HepG2 (cell line): ENCODE measurements at regions not wholly inside any gene's neighbourhood (a gene's known extent, or its start where the extent isn't known, plus 50 kb on each side); places are given as distances from the start of the nearest gene placed in this dataset.

ENCODE experiments used
- ATAC-seq: fragments of 200-7000 bp; cut with Tn5 transposase; 3 replicates; pipeline ENCODE4 v1.9.1; 2020; ENCODE audit warnings: mild to moderate bottlenecking, moderate library complexity
- BruUV-seq: library from RNA; stranded (reverse); fragments of 400-500 nt; replicated peaks from 2 replicates; lab custom pipeline; 2021; lab: Mats Ljungman, UMichigan
- CTCF ChIA-PET: fragments of 300-600 bp; formaldehyde crosslinking; extraction: SDS; loops from one replicate; lab custom pipeline; 2021; ENCODE audit warnings: low total read pairs, inconsistent platforms, low intra/inter-chr PET ratio; lab: Yijun Ruan, JAX
- POLR2A ChIA-PET: fragments of 350-600 bp; sonication (Branson Sonifier 250); formaldehyde crosslinking; loops from one replicate; lab custom pipeline; 2020; ENCODE audit warnings: antibody characterized with exemption, inconsistent platforms; lab: Yijun Ruan, JAX
- DNase-seq: peaks from one replicate; pipeline ENCODE4 v3.0.0-alpha.2; 2015; ENCODE audit warnings: low spot score
- FAIRE-seq: peaks from 3 replicates; lab custom pipeline; 2011; peaks lifted over from hg19 to GRCh38; lab: Jason Lieb, UNC
- H2AFZ ChIP-seq: one replicate; pipeline ENCODE4 v1.6.1; 2011; ENCODE audit warnings: low read length, inconsistent platforms
- H3K27ac ChIP-seq: fragments of 300-600 bp; 3 replicates; pipeline ENCODE4 v1.8.0; 2011; ENCODE audit warnings: mixed run types, mild to moderate bottlenecking, mixed read lengths, low read length, inconsistent platforms; ENCODE audit not compliant: insufficient read depth; ENCODE audit errors: extremely low read length
- H3K27me3 ChIP-seq, 2 experiments: fragments of 200-600 bp in 1 of 2; 2 replicates in 1 of 2; 3 replicates in 1 of 2; pipeline versions ENCODE4 v1.6.0 to v1.8.0; 2011; ENCODE audit warnings: low read length in 2 of 2, mild to moderate bottlenecking in 2 of 2, moderate library complexity in 2 of 2, inconsistent platforms in 1 of 2; ENCODE audit not compliant: insufficient read depth in 2 of 2, control insufficient read depth in 1 of 2
- H3K36me3 ChIP-seq, 2 experiments: fragments of 200-600 bp in 1 of 2; replicated peaks in 1 of 2; 2 replicates in 1 of 2; 3 replicates in 1 of 2; pipeline versions ENCODE4 v1.5.1 to v1.8.0; 2011; ENCODE audit warnings: low read length in 2 of 2, inconsistent platforms in 1 of 2; ENCODE audit not compliant: insufficient read depth in 2 of 2, control insufficient read depth in 1 of 2
- H3K4me1 ChIP-seq: 2 replicates; pipeline ENCODE4 v1.5.1; 2012; ENCODE audit warnings: low read length, inconsistent platforms; ENCODE audit not compliant: insufficient read depth
- H3K4me2 ChIP-seq: 2 replicates; pipeline ENCODE4 v1.6.0; 2011; ENCODE audit warnings: low read depth, low read length, inconsistent platforms
- H3K4me3 ChIP-seq, 3 experiments: fragments of 200-600 bp in 1 of 3; sonication (generic), shearing (Covaris generic) in 1 of 3; replicated peaks in 1 of 3; 2 replicates each; pipeline ENCODE4 v1.5.1; 2011 to 2016; ENCODE audit warnings: low read length in 3 of 3, inconsistent platforms in 2 of 3, low read depth in 2 of 3, mild to moderate bottlenecking in 2 of 3, control low read depth in 1 of 3, mixed read lengths in 1 of 3; ENCODE audit not compliant: insufficient read depth in 1 of 3
- H3K79me2 ChIP-seq: one replicate; pipeline ENCODE4 v1.6.1; 2011; ENCODE audit warnings: low read length, inconsistent platforms; ENCODE audit not compliant: insufficient read depth
- H3K9ac ChIP-seq: 2 replicates; pipeline ENCODE4 v1.6.0; 2011; ENCODE audit warnings: mild to moderate bottlenecking, low read depth, low read length, inconsistent platforms; ENCODE audit not compliant: insufficient read depth
- H3K9me3 ChIP-seq: 2 replicates; pipeline ENCODE4 v1.5.1; 2012; ENCODE audit warnings: mild to moderate bottlenecking, low read length
- H4K20me1 ChIP-seq: 2 replicates; pipeline ENCODE4 v1.6.0; 2011; ENCODE audit warnings: inconsistent platforms, mild to moderate bottlenecking, low read length, moderate library complexity; ENCODE audit not compliant: insufficient read depth
- ATF1 ChIP-seq: IDR thresholded peaks from 2 replicates; pipeline ENCODE4 v1.6.1; 2016; ENCODE audit warnings: mild to moderate bottlenecking, control low read depth
- GPN1 ChIP-seq: sonication (generic); formaldehyde crosslinking; IDR thresholded peaks from 2 replicates; pipeline ENCODE4 v1.5.1; 2020; ENCODE audit warnings: missing genetic modification reagents, borderline replicate concordance
- HNRNPLL ChIP-seq: fragments of 200-400 bp; formaldehyde crosslinking; IDR thresholded peaks from 2 replicates; pipeline ENCODE4 v1.6.1; 2017; ENCODE audit warnings: mild to moderate bottlenecking, low read depth, low read length; ENCODE audit not compliant: poor library complexity, severe bottlenecking
- KLF9 ChIP-seq: IDR thresholded peaks from 2 replicates; pipeline ENCODE4 v1.6.1; 2016; ENCODE audit warnings: low read depth
- MEIS2 ChIP-seq: sonication (generic); formaldehyde crosslinking; IDR thresholded peaks from 2 replicates; pipeline ENCODE4 v1.9.0; 2021; ENCODE audit warnings: mild to moderate bottlenecking, missing genetic modification reagents
- MTA1 ChIP-seq: sonication (generic); formaldehyde crosslinking; IDR thresholded peaks from 2 replicates; pipeline ENCODE4 v1.4.0; 2020; ENCODE audit warnings: missing genetic modification reagents, mild to moderate bottlenecking, borderline replicate concordance
- PHF8 ChIP-seq: sonication (generic); formaldehyde crosslinking; IDR thresholded peaks from 2 replicates; pipeline ENCODE4 v1.5.0; 2020; ENCODE audit warnings: missing genetic modification reagents
- PRMT3 ChIP-seq: sonication (generic); formaldehyde crosslinking; IDR thresholded peaks from 2 replicates; pipeline ENCODE4 v1.8.1; 2022; ENCODE audit warnings: low read depth, mild to moderate bottlenecking, moderate library complexity, missing genetic modification reagents, borderline replicate concordance
- REL ChIP-seq: sonication (generic); formaldehyde crosslinking; conservative IDR thresholded peaks from 2 replicates; pipeline ENCODE4 v1.8.0; 2022; ENCODE audit warnings: mild to moderate bottlenecking, missing genetic modification reagents, moderate library complexity
- RXRB ChIP-seq: IDR thresholded peaks from 2 replicates; pipeline ENCODE4 v1.6.1; 2016; ENCODE audit warnings: borderline replicate concordance, missing genetic modification reagents, missing compliant biosample characterization
- XBP1 ChIP-seq: sonication (generic); formaldehyde crosslinking; IDR thresholded peaks from 2 replicates; pipeline ENCODE4 v1.5.0; 2020; ENCODE audit warnings: missing genetic modification reagents
- YY1 ChIP-seq: IDR thresholded peaks from 2 replicates; pipeline ENCODE4 v1.6.1; 2011; ENCODE audit warnings: low read length, low read depth, moderate library complexity, mild to moderate bottlenecking; ENCODE audit not compliant: insufficient read depth, insufficient replicate concordance
- WGBS: methylation state at CpG from one replicate; pipeline ENCODE4 v1.1.6; 2017; ENCODE audit warnings: low lambda C conversion rate; 5-methylcytosine and 5-hydroxymethylcytosine counted together
- in situ Hi-C: cut with HindIII; loops from 2 replicates; pipeline ENCODE4 v1.10.0; 2017; ENCODE audit warnings: low pct_unique_long_range_greater_than_20kb; ENCODE audit not compliant: extremely low pct_ligation_motif_present
- intact Hi-C: fragments of 100-400 bp; cut with micrococcal nuclease; formaldehyde crosslinking; loops from one replicate; pipeline ENCODE4 v1.10.0; 2022; ENCODE audit not compliant: unreplicated experiment
- TF ChIP-seq, protein P1 (sequence below): sonication (generic); formaldehyde crosslinking; IDR thresholded peaks from 2 replicates; pipeline ENCODE4 v1.8.0; 2022; ENCODE audit warnings: missing genetic modification reagents, low read depth, mild to moderate bottlenecking, borderline replicate concordance
- TF ChIP-seq, protein P2 (sequence below): IDR thresholded peaks from 2 replicates; pipeline ENCODE4 v1.4.0; 2020; ENCODE audit warnings: mild to moderate bottlenecking, missing genetic modification reagents
- TF ChIP-seq, protein P3 (sequence below): sonication (generic); formaldehyde crosslinking; IDR thresholded peaks from 2 replicates; pipeline ENCODE4 v1.5.0; 2020; ENCODE audit warnings: mild to moderate bottlenecking, missing genetic modification reagents
- TF ChIP-seq, protein P4 (sequence below): fragments of 450-650 bp; IDR thresholded peaks from 2 replicates; pipeline ENCODE4 v1.6.1; 2017
- TF ChIP-seq, protein P5 (sequence below): sonication (generic); formaldehyde crosslinking; IDR thresholded peaks from 2 replicates; pipeline ENCODE4 v1.8.1; 2023; ENCODE audit warnings: missing genetic modification reagents, inconsistent platforms, borderline replicate concordance

DNA sequence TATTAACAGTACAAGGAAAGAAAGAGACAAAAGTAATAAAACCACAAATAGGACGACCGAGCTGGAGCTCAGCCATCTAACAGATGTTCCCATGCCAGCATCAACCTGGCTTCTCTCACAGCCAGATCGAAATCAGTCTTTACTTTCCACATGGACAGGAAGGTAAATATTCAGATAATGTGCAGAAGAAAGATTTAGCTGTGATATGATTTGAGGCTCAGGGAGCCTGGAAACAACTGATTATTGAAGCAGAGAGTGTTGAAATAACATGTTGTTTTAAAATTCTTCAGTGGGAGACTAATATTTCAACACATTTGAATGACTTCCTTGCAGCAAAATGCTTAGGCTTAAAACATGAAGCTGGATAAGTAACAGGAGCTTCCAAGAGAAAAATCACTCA, 546.8 kb downstream of the ETS1 start:
- no peak overlapping the region for H2AFZ ChIP-seq
- TF ChIP-seq GPN1 (CRISPR knock-in tag) (no peak), YY1 (no peak), MTA1 (CRISPR knock-in tag) (no peak), KLF9 (CRISPR knock-in tag) (no peak), RXRB (no peak), HNRNPLL (no peak), PHF8 (CRISPR knock-in tag) (no peak), XBP1 (CRISPR knock-in tag) (no peak), REL (no peak), MEIS2 (CRISPR knock-in tag) (no peak), ATF1 (CRISPR knock-in tag) (no peak), PRMT3 (no peak)
- TF ChIP-seq, protein P1, sequence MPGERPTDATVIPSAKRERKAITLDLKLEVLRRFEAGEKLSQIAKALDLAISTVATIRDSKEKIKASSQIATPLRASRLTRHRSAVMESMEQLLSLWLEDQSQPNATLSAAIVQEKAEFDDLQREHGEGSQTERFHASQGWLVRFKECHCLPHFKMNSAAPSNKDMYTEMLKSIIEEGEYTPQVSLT (CRISPR knock-in tag), result no peak
- TF ChIP-seq, protein P2, sequence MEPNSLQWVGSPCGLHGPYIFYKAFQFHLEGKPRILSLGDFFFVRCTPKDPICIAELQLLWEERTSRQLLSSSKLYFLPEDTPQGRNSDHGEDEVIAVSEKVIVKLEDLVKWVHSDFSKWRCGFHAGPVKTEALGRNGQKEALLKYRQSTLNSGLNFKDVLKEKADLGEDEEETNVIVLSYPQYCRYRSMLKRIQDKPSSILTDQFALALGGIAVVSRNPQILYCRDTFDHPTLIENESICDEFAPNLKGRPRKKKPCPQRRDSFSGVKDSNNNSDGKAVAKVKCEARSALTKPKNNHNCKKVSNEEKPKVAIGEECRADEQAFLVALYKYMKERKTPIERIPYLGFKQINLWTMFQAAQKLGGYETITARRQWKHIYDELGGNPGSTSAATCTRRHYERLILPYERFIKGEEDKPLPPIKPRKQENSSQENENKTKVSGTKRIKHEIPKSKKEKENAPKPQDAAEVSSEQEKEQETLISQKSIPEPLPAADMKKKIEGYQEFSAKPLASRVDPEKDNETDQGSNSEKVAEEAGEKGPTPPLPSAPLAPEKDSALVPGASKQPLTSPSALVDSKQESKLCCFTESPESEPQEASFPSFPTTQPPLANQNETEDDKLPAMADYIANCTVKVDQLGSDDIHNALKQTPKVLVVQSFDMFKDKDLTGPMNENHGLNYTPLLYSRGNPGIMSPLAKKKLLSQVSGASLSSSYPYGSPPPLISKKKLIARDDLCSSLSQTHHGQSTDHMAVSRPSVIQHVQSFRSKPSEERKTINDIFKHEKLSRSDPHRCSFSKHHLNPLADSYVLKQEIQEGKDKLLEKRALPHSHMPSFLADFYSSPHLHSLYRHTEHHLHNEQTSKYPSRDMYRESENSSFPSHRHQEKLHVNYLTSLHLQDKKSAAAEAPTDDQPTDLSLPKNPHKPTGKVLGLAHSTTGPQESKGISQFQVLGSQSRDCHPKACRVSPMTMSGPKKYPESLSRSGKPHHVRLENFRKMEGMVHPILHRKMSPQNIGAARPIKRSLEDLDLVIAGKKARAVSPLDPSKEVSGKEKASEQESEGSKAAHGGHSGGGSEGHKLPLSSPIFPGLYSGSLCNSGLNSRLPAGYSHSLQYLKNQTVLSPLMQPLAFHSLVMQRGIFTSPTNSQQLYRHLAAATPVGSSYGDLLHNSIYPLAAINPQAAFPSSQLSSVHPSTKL (CRISPR knock-in tag), result no peak
- TF ChIP-seq, protein P3, sequence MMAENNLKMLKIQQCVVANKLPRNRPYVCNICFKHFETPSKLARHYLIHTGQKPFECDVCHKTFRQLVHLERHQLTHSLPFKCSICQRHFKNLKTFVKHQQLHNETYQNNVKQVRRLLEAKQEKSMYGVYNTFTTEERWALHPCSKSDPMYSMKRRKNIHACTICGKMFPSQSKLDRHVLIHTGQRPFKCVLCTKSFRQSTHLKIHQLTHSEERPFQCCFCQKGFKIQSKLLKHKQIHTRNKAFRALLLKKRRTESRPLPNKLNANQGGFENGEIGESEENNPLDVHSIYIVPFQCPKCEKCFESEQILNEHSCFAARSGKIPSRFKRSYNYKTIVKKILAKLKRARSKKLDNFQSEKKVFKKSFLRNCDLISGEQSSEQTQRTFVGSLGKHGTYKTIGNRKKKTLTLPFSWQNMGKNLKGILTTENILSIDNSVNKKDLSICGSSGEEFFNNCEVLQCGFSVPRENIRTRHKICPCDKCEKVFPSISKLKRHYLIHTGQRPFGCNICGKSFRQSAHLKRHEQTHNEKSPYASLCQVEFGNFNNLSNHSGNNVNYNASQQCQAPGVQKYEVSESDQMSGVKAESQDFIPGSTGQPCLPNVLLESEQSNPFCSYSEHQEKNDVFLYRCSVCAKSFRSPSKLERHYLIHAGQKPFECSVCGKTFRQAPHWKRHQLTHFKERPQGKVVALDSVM (CRISPR knock-in tag), result no peak
- TF ChIP-seq, protein P4, sequence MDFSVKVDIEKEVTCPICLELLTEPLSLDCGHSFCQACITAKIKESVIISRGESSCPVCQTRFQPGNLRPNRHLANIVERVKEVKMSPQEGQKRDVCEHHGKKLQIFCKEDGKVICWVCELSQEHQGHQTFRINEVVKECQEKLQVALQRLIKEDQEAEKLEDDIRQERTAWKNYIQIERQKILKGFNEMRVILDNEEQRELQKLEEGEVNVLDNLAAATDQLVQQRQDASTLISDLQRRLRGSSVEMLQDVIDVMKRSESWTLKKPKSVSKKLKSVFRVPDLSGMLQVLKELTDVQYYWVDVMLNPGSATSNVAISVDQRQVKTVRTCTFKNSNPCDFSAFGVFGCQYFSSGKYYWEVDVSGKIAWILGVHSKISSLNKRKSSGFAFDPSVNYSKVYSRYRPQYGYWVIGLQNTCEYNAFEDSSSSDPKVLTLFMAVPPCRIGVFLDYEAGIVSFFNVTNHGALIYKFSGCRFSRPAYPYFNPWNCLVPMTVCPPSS, result no peak
- TF ChIP-seq, protein P5, sequence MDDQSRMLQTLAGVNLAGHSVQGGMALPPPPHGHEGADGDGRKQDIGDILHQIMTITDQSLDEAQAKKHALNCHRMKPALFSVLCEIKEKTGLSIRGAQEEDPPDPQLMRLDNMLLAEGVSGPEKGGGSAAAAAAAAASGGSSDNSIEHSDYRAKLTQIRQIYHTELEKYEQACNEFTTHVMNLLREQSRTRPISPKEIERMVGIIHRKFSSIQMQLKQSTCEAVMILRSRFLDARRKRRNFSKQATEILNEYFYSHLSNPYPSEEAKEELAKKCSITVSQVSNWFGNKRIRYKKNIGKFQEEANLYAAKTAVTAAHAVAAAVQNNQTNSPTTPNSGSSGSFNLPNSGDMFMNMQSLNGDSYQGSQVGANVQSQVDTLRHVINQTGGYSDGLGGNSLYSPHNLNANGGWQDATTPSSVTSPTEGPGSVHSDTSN (CRISPR knock-in tag), result no peak

More for the DNA sequence above, 546.8 kb downstream of the ETS1 start:
- whole genome bisulfite sequencing, result 14% methylated on average over 3 of the region's 3 CpGs
- in situ Hi-C loops (no loop called here), intact Hi-C loops (no loop called here)
- no peak for DNase-seq
- no peak overlapping the region for H3K4me2 ChIP-seq
- H3K4me3 ChIP-seq, result no peak overlapping the region
- H3K36me3 ChIP-seq, result no peaks in the 10 kb centered on the region
- no peaks in the 10 kb centered on the region for H3K79me2 ChIP-seq
- no peak overlapping the region for H3K9ac ChIP-seq
- H3K27me3 ChIP-seq, result no peaks in the 10 kb centered on the region; a peak in 2 of 5 replicates
- no peak for FAIRE-seq
- no peaks in the 10 kb centered on the region for H4K20me1 ChIP-seq
- H3K27ac ChIP-seq, result no peak overlapping the region
- H3K9me3 ChIP-seq, result no peaks in the 10 kb centered on the region
- CTCF ChIA-PET, result no interaction called here
- no peaks in the 10 kb centered on the region for H3K4me1 ChIP-seq
- POLR2A ChIA-PET, result no interaction called here
- no TSS peak for BruUV-seq
- ATAC-seq, result no peak
